GM12892 (cell line): ENCODE measurements at regions not wholly inside any gene's neighbourhood (a gene's known extent, or its start where the extent isn't known, plus 50 kb on each side); places are given as distances from the start of the nearest gene placed in this dataset.

Source experiments
- DNase-seq: peaks from one replicate; pipeline ENCODE4 v3.0.0; 2011; ENCODE audit not compliant: insufficient read length
- FAIRE-seq: peaks from 2 replicates; lab custom pipeline; 2011; peaks lifted over from hg19 to GRCh38; lab: Jason Lieb, UNC
- POLR2A ChIP-seq: IDR thresholded peaks from 2 replicates; pipeline ENCODE4 v1.6.1; 2011; ENCODE audit warnings: low read depth, low read length, control low read depth
- POLR2AphosphoS5 ChIP-seq: IDR thresholded peaks from 2 replicates; pipeline ENCODE4 v1.6.1; 2011; ENCODE audit warnings: low read depth, low read length, control low read depth
- TAF1 ChIP-seq: IDR thresholded peaks from 2 replicates; pipeline ENCODE4 v1.6.1; 2011; ENCODE audit warnings: low read depth, mild to moderate bottlenecking, control low read depth, low read length, borderline replicate concordance

- TF ChIP-seq TAF1 (no peak), POLR2AphosphoS5 (no peak), POLR2A (no peak)
- FAIRE-seq = no peak
- no peak for DNase-seq
These were observed 198.6 kb downstream of the RNF152 start for GRCh38 chr18:61694236-61694635.

DNA sequence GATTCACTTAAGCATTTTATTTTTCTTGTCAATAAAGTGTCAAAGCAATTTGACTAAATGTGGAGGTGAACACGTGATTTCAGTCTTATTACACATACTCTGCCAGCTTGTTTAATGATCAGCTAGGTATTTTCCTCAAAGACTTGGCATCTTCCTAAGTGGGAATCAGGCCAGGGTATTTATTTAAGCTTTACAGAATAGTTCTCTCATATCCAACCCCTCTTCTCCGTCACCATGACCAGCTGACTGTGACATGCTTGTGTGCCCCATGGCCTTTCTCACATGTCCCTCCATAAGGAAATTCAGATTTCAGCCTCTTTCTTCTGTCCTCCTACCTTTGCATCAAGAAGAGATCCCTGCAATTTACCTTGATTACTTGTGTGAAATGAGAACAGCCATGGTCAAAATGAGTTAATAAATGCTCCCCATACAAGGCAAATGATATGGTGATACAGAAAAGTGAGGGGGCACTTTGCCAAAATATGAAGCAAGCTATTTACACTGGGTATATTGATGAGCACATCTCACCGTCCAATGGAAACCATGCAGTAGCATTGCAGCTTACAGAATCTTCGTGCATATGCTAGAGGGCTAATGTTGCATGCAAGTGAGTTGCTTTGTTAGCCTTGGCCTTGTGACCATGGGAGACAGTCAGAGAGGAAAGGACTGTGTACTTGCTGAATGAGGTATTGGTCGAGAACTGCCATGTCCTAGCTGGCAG, 202.2 kb downstream of the RNF152 start:
- FAIRE-seq (no peak), DNase-seq (no peak)
- no peak for TF ChIP-seq POLR2A
- TF ChIP-seq POLR2AphosphoS5 = no peak
- TF ChIP-seq TAF1 = no peak

DNA sequence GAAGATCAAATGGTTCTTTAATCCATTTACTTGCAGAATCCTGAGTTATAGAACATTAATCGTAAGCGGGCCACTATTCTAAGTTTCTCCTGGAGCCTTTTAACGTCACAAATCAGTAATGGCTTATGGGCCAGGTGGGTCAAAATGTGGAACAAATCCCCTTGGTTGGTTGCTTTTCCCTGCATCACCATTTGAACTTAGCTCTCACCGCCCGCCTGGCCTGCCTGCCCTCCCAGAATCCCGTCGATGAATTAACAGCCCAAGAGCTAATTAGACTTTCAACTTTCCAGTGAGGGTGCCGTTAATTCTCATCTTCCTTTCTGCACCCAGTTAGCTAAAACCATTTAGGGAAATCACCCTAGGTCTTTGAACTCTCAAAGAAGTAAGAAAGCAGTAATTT, 205.5 kb downstream of the RNF152 start:
- no peak for DNase-seq
- TF ChIP-seq POLR2A (no peak), TAF1 (no peak), POLR2AphosphoS5 (no peak)
- no peak for FAIRE-seq

DNA sequence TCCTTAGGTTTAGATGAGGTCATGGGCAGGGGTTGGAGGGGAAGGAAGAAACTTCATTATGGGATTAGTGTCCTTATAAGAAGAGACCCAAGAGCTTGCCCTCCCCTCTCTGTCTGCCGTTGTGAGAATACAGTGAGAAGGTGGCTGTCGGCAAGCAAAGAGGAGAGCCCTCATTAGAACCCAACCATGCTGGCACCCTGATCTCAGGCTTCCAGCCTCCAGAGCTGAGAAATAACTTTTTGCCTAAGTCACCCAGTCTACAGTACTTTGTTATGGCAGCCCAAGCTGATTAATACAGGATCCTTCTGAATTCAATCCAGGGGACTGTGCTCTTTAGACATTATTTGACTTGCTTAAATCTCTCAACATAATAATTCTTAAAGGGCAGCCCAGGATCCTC, 209.0 kb downstream of the RNF152 start:
- FAIRE-seq = no peak
- no peak for TF ChIP-seq TAF1
- TF ChIP-seq POLR2AphosphoS5 = no peak
- no peak for TF ChIP-seq POLR2A
- DNase-seq = no peak

GRCh38 chr18:61681065-61681464, 211.7 kb downstream of the RNF152 start:
- DNase-seq (no peak), FAIRE-seq (no peak)
- TF ChIP-seq POLR2AphosphoS5 (no peak), TAF1 (no peak), POLR2A (no peak)

DNA sequence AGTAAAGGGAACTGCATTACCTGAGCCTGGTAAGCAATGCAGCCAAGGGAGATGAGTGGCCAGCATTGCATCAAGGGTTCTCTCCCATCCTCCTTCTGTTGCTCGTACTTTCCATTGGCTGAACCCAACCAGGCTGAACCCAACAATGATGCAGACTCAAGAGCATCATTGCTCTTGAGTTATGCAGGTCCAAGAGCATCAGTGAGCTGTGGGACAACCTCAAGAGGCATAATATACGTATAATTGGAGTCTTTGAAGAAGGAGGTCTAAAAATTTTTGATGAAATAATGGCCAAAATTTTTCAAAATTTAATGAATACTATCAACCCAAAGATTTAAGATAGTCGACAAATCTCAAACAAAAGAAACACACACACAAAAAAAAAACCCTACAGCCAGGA, 213.0 kb downstream of the RNF152 start:
- FAIRE-seq (no peak), DNase-seq (no peak)
- TF ChIP-seq TAF1 (no peak), POLR2A (no peak), POLR2AphosphoS5 (no peak)

- TF ChIP-seq POLR2AphosphoS5 (no peak), POLR2A (no peak), TAF1 (no peak)
- FAIRE-seq (no peak), DNase-seq (no peak)
These were observed 215.3 kb downstream of the RNF152 start for GRCh38 chr18:61677435-61677970.

GRCh38 chr18:61676773-61677434, 215.9 kb downstream of the RNF152 start:
- DNase-seq (no peak), FAIRE-seq (no peak)
- TF ChIP-seq TAF1 (no peak), POLR2AphosphoS5 (no peak), POLR2A (no peak)

GRCh38 chr18:61669320-61669719, 223.5 kb downstream of the RNF152 start:
- no peak for TF ChIP-seq TAF1
- DNase-seq (no peak), FAIRE-seq (no peak)

GRCh38 chr18:61666876-61667590, 225.8 kb downstream of the RNF152 start:
- TF ChIP-seq POLR2A (no peak), POLR2AphosphoS5 (no peak), TAF1 (no peak)
- no peak for DNase-seq
- FAIRE-seq = no peak

- DNase-seq (no peak), FAIRE-seq (no peak)
- TF ChIP-seq POLR2A (no peak), TAF1 (no peak), POLR2AphosphoS5 (no peak)
These were observed 228.3 kb downstream of the RNF152 start for GRCh38 chr18:61664419-61665084.

- DNase-seq (no peak), FAIRE-seq (no peak)
- TF ChIP-seq TAF1 (no peak), POLR2A (no peak), POLR2AphosphoS5 (no peak)
These were observed 230.1 kb downstream of the RNF152 start for GRCh38 chr18:61662726-61663125.
